Ishikawa (cell line): ENCODE measurements at regions not wholly inside any gene's neighbourhood (a gene's known extent, or its start where the extent isn't known, plus 50 kb on each side); places are given as distances from the start of the nearest gene placed in this dataset.

ENCODE experiments used
- CEBPB ChIP-seq: IDR thresholded peaks from 2 replicates; pipeline ENCODE4 v1.6.1; 2012
- CREB1 ChIP-seq: IDR thresholded peaks from 2 replicates; pipeline ENCODE4 v1.6.1; 2012; ENCODE audit warnings: low read depth
- EGR1 ChIP-seq: IDR thresholded peaks from 2 replicates; pipeline ENCODE4 v1.6.1; 2012
- EP300 ChIP-seq: IDR thresholded peaks from 2 replicates; pipeline ENCODE4 v1.6.1; 2012; ENCODE audit warnings: borderline replicate concordance
- FOXM1 ChIP-seq: IDR thresholded peaks from 2 replicates; pipeline ENCODE4 v1.6.1; 2012; ENCODE audit warnings: low read depth, borderline replicate concordance
- NFIC ChIP-seq: IDR thresholded peaks from 2 replicates; pipeline ENCODE4 v1.6.1; 2012
- RAD21 ChIP-seq: IDR thresholded peaks from 2 replicates; pipeline ENCODE4 v1.6.1; 2012; ENCODE audit warnings: low read depth
- TAF1 ChIP-seq: IDR thresholded peaks from 2 replicates; pipeline ENCODE4 v1.6.1; 2012; ENCODE audit warnings: low read depth, mild to moderate bottlenecking
- TEAD4 ChIP-seq: IDR thresholded peaks from 2 replicates; pipeline ENCODE4 v1.6.1; 2012
- YY1 ChIP-seq: IDR thresholded peaks from 2 replicates; pipeline ENCODE4 v1.6.1; 2012; ENCODE audit warnings: low read depth
- ZBTB7A ChIP-seq: IDR thresholded peaks from 2 replicates; pipeline ENCODE4 v1.6.1; 2012; ENCODE audit warnings: low read depth
- TF ChIP-seq, protein P1 (sequence below): IDR thresholded peaks from 2 replicates; pipeline ENCODE4 v1.6.1; 2012; ENCODE audit warnings: low read depth, mild to moderate bottlenecking
- TF ChIP-seq, protein P2 (sequence below): IDR thresholded peaks from 2 replicates; pipeline ENCODE4 v1.6.1; 2012

DNA sequence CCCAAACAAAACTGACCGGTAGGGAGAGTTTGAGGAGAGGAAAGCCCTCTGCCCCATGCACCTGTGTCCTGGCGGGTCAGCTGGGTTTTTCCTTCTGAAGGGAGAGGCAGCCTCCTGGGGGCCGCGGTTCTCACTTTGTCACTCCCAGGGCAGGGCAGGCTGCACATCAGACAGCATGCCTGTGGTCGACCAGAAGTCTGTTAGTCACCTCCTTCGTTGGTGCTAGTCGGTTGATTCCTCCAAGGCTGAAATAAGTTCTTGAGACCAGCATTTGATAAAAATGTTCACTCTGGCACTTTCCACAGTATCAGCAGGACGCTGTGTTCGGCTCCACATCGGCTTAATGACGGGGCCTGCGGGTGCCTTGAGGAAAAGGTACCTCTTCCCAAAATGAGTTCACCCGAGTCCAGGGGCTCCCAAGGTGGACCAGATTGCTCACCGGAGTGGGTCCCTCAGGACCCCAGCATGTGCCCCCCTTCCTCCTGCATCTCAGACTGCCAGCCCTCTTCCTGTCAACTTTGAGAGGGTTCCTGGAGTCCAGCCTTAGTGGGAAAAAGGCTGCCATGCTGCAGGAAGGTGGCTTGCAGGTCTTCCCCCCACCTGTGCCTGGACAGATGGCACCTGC, 373.7 kb upstream of the B3GAT1 start:
- TF ChIP-seq EP300 (no peak), RAD21 (no peak), YY1 (no peak), TEAD4 (no peak), FOXM1 (no peak), EGR1 (no peak), TAF1 (no peak), CEBPB (no peak), ZBTB7A (no peak), CREB1 (no peak), NFIC (no peak)
- TF ChIP-seq, protein P1, sequence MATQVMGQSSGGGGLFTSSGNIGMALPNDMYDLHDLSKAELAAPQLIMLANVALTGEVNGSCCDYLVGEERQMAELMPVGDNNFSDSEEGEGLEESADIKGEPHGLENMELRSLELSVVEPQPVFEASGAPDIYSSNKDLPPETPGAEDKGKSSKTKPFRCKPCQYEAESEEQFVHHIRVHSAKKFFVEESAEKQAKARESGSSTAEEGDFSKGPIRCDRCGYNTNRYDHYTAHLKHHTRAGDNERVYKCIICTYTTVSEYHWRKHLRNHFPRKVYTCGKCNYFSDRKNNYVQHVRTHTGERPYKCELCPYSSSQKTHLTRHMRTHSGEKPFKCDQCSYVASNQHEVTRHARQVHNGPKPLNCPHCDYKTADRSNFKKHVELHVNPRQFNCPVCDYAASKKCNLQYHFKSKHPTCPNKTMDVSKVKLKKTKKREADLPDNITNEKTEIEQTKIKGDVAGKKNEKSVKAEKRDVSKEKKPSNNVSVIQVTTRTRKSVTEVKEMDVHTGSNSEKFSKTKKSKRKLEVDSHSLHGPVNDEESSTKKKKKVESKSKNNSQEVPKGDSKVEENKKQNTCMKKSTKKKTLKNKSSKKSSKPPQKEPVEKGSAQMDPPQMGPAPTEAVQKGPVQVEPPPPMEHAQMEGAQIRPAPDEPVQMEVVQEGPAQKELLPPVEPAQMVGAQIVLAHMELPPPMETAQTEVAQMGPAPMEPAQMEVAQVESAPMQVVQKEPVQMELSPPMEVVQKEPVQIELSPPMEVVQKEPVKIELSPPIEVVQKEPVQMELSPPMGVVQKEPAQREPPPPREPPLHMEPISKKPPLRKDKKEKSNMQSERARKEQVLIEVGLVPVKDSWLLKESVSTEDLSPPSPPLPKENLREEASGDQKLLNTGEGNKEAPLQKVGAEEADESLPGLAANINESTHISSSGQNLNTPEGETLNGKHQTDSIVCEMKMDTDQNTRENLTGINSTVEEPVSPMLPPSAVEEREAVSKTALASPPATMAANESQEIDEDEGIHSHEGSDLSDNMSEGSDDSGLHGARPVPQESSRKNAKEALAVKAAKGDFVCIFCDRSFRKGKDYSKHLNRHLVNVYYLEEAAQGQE: no peak
- TF ChIP-seq, protein P2, sequence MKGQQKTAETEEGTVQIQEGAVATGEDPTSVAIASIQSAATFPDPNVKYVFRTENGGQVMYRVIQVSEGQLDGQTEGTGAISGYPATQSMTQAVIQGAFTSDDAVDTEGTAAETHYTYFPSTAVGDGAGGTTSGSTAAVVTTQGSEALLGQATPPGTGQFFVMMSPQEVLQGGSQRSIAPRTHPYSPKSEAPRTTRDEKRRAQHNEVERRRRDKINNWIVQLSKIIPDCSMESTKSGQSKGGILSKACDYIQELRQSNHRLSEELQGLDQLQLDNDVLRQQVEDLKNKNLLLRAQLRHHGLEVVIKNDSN: no peak
